Thymus (tissue), 11 donors: ENCODE measurements at regions not wholly inside any gene's neighbourhood (a gene's known extent, or its start where the extent isn't known, plus 50 kb on each side); places are given as distances from the start of the nearest gene placed in this dataset.
"Not testable (repeated sequence)": the region's sequence is repeated elsewhere in the genome, so short reads cannot be mapped to it uniquely, and the experiment has no call there.

Experiments used
- DNase-seq, 9 donors: peaks; one replicate each; pipeline ENCODE4 v3.0.0-alpha.2; 2013; ENCODE audit warnings: low spot score in 9 of 9, low read depth in 6 of 9, missing footprints in 1 of 9
- H3K27ac ChIP-seq, 2 donors: one replicate each; pipeline ENCODE4 v1.5.1; 2013; ENCODE audit warnings: control low read depth in 1 of 2, low read depth in 1 of 2, low read length in 1 of 2, mild to moderate bottlenecking in 1 of 2, moderate library complexity in 1 of 2
- H3K27me3 ChIP-seq, 2 donors: one replicate each; pipeline ENCODE4 v1.5.1; 2013; ENCODE audit warnings: low read length in 1 of 2; ENCODE audit not compliant: control insufficient read depth in 2 of 2, insufficient read depth in 1 of 2
- H3K36me3 ChIP-seq, 2 donors: one replicate each; pipeline ENCODE4 v1.5.1; 2013; ENCODE audit warnings: low read length in 1 of 2, mild to moderate bottlenecking in 1 of 2, moderate library complexity in 1 of 2; ENCODE audit not compliant: control insufficient read depth in 2 of 2, insufficient read depth in 2 of 2
- H3K4me1 ChIP-seq, 2 donors: one replicate each; pipeline ENCODE4 v1.5.1; 2013; ENCODE audit warnings: low read length in 2 of 2; ENCODE audit not compliant: control insufficient read depth in 2 of 2, insufficient read depth in 2 of 2
- H3K4me3 ChIP-seq, 2 donors: one replicate each; pipeline ENCODE4 v1.5.1; 2013; ENCODE audit warnings: low read length in 2 of 2, control low read depth in 1 of 2, mild to moderate bottlenecking in 1 of 2
- H3K9me3 ChIP-seq, 2 donors: one replicate each; pipeline ENCODE4 v1.5.1; 2013; ENCODE audit warnings: low read length in 1 of 2, mild to moderate bottlenecking in 1 of 2; ENCODE audit not compliant: control insufficient read depth in 2 of 2, insufficient read depth in 1 of 2
- WGBS: extraction: QIAGEN DNeasy Blood & Tissue Kit; methylation state at CpG from one replicate; pipeline ENCODE4 v1.1.7; 2013; 5-methylcytosine and 5-hydroxymethylcytosine counted together
- donor health status: healthy.

- no peak overlapping the region for H3K4me3 ChIP-seq
- 93% methylated on average over 7 of the region's 7 CpGs for WGBS
- H3K36me3 ChIP-seq, result no peaks in the 10 kb centered on the region
- no peak for DNase-seq
- H3K9me3 ChIP-seq, result no peaks in the 10 kb centered on the region
- peak overlapping the region in 1 of 2 donors; percentile 30 for H3K27ac ChIP-seq
- H3K27me3 ChIP-seq, result no peaks in the 10 kb centered on the region
- H3K4me1 ChIP-seq, result peaks cover 0 to 5% of the 10 kb centered on the region in 2 donors
Measured at GRCh38 chr16:79885320-79885719, 284.8 kb upstream of the MAF start.

GRCh38 chr16:79883494-79883893 lies 283.0 kb upstream of the MAF start:
- no peak for DNase-seq
- WGBS, result 97% methylated on average over 4 of the region's 4 CpGs

DNA sequence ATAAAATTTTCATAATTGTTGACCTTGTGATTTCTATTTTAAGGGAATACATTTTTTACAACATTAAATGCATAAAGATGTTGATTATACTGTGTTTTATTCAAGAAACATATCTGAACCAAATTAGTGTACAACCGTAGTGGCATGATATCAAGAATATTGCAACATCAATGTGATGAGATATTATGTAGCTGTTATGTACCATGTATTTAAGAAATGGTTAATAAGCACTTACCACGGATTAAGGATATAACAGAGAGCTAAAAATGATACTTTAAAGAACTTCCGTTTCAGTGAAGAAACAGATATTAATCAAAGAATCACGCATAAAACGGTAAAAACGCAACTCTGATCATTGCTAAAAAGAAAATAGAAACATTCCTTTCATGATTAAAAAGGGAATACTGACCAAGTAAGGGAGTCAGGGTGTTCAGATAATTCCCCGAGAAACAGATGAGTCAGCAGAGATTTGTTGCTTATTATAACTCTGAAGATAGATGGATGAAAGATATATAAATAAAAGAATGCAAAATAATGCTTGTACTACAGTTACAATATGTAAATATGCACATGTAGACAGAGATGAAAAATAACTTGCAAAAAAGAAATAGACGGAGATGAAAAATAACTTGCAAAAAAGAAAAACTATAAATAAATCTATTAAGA lies 281.9 kb upstream of the MAF start:
- Histone ChIP-seq H3K27me3 (no peaks in the 10 kb centered on the region), H3K36me3 (no peaks in the 10 kb centered on the region), H3K27ac (no peak overlapping the region), H3K4me3 (no peak overlapping the region), H3K9me3 (no peaks in the 10 kb centered on the region), H3K4me1 (peaks cover 0 to 5% of the 10 kb centered on the region in 2 donors)
- no peak for DNase-seq
- WGBS, result 86% methylated on average over 8 of the region's 8 CpGs

More at GRCh38 chr16:79883494-79883893, 283.0 kb upstream of the MAF start:
- Histone ChIP-seq H3K27ac (no peak overlapping the region), H3K36me3 (no peaks in the 10 kb centered on the region), H3K27me3 (no peaks in the 10 kb centered on the region), H3K4me1 (peaks cover 0 to 5% of the 10 kb centered on the region in 2 donors), H3K4me3 (no peak overlapping the region), H3K9me3 (no peaks in the 10 kb centered on the region)

DNA sequence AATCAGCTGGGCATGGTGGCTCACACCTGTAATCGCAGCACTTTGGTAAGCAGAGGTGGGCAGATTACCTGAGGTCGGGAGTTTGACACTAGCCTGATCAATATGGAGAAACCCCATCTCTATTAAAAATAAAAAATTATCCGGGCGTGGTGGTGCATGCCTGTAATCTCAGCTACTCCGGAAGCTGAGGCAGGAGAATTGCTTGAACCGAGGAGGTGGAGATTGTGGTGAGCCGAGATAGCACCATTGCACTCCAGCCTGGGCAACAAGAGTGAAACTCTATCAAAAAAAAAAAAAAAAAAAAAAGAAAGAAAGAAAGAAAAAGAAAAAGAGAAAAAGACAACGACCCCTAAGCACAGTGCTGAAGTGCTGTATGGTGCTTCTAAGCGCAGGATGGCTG lies 280.6 kb upstream of the MAF start:
- not testable (repeated sequence) for H3K27me3 ChIP-seq, H3K4me1 ChIP-seq, H3K9me3 ChIP-seq, H3K36me3 ChIP-seq, DNase-seq, H3K27ac ChIP-seq, H3K4me3 ChIP-seq
- WGBS, result 95% methylated on average over 9 of the region's 9 CpGs

DNA sequence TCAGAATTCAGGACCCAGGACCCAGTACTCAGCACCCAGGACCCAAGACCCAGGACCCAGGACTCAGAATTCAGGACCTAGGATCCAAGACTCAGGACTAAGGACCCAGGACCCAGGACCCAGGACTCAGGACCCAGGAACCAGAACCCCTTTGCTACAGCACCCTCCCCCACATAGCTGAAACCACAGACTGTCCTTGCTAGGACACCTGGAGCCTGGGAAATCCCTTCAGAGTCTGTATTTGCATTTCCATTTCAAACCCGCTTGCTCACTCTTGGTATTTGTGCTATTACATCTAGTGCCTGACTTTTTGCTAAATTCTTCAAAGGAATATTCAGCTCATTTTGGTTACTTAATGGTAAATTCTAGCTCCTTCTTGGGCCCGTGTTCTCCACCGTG lies 275.8 kb upstream of the MAF start:
- WGBS, result 95% methylated on average over 3 of the region's 3 CpGs
- no peaks in the 10 kb centered on the region for H3K27me3 ChIP-seq
- no peaks in the 10 kb centered on the region for H3K9me3 ChIP-seq
- H3K27ac ChIP-seq, result no peak overlapping the region
- H3K36me3 ChIP-seq, result no peaks in the 10 kb centered on the region
- no peak for DNase-seq
- H3K4me3 ChIP-seq, result no peak overlapping the region
- peaks cover 0 to 4% of the 10 kb centered on the region in 2 donors for H3K4me1 ChIP-seq

- H3K36me3 ChIP-seq, result no peaks in the 10 kb centered on the region
- 94% methylated on average over 5 of the region's 5 CpGs for WGBS
- no peak for DNase-seq
- no peaks in the 10 kb centered on the region for H3K27me3 ChIP-seq
- H3K27ac ChIP-seq, result no peak overlapping the region
- no peaks in the 10 kb centered on the region for H3K9me3 ChIP-seq
- no peak overlapping the region for H3K4me3 ChIP-seq
- peaks cover 0 to 4% of the 10 kb centered on the region in 2 donors for H3K4me1 ChIP-seq
Measured at GRCh38 chr16:79874391-79874790, 273.9 kb upstream of the MAF start.

- no peaks in the 10 kb centered on the region for H3K36me3 ChIP-seq
- H3K9me3 ChIP-seq, result no peaks in the 10 kb centered on the region
- 96% methylated on average over 5 of the region's 5 CpGs for WGBS
- DNase-seq, result no peak
- no peak overlapping the region for H3K4me3 ChIP-seq
- H3K4me1 ChIP-seq, result peaks cover 0 to 4% of the 10 kb centered on the region in 2 donors
- no peak overlapping the region for H3K27ac ChIP-seq
- no peaks in the 10 kb centered on the region for H3K27me3 ChIP-seq
Measured at GRCh38 chr16:79873825-79874224, 273.3 kb upstream of the MAF start.

DNA sequence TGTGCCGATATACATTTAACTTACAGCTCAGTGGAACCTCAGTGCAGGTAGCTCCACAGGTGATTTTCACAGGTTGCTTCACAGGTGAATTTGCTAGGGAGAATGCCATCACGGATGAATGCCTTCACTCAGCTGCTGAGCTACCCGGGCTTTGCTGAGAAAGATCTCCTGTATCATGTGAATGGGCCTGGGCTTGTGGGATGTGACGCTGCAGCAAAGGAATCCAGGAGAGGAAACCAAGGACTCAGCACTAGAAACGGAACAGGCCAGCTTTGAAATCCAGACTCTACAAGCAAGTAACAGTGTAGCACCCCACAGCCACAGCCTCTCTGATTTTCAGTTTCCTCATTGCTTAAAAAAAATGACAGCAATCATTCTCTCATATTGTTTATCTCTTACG lies 271.4 kb upstream of the MAF start:
- peaks cover 0 to 4% of the 10 kb centered on the region in 2 donors for H3K4me1 ChIP-seq
- no peaks in the 10 kb centered on the region for H3K9me3 ChIP-seq
- no peaks in the 10 kb centered on the region for H3K27me3 ChIP-seq
- H3K36me3 ChIP-seq, result no peaks in the 10 kb centered on the region
- H3K4me3 ChIP-seq, result no peak overlapping the region
- WGBS, result 95% methylated on average over 6 of the region's 6 CpGs
- no peak for DNase-seq
- no peak overlapping the region for H3K27ac ChIP-seq

GRCh38 chr16:79870016-79870886 lies 269.7 kb upstream of the MAF start:
- Histone ChIP-seq H3K27ac (no peak overlapping the region), H3K4me3 (no peak overlapping the region), H3K36me3 (no peaks in the 10 kb centered on the region), H3K4me1 (no peaks in the 10 kb centered on the region), H3K9me3 (no peaks in the 10 kb centered on the region), H3K27me3 (no peaks in the 10 kb centered on the region)
- no peak for DNase-seq
- 97% methylated on average over 16 of the region's 16 CpGs for WGBS
